Glutamatergic neuron (in vitro differentiated cells): ENCODE measurements at regions not wholly inside any gene's neighbourhood (a gene's known extent, or its start where the extent isn't known, plus 50 kb on each side); places are given as distances from the start of the nearest gene placed in this dataset.

Source experiments
- DNase-seq: peaks from one replicate; pipeline ENCODE4 v3.0.0; 2022
- H3K27ac Mint-ChIP-seq: one replicate; pipeline ENCODE4 v1.8.0; 2020; ENCODE audit warnings: mild to moderate bottlenecking, mixed read lengths, inconsistent platforms; ENCODE audit not compliant: unreplicated experiment
- H3K27me3 Mint-ChIP-seq: one replicate; pipeline ENCODE4 v1.8.0; 2020; ENCODE audit warnings: mild to moderate bottlenecking, moderate library complexity, mixed read lengths, inconsistent platforms; ENCODE audit not compliant: unreplicated experiment
- H3K36me3 Mint-ChIP-seq: one replicate; pipeline ENCODE4 v1.8.0; 2020; ENCODE audit warnings: mild to moderate bottlenecking, mixed read lengths, inconsistent platforms; ENCODE audit not compliant: unreplicated experiment
- H3K4me1 Mint-ChIP-seq: one replicate; pipeline ENCODE4 v1.8.0; 2020; ENCODE audit warnings: mild to moderate bottlenecking, low read depth, mixed read lengths, inconsistent platforms; ENCODE audit not compliant: unreplicated experiment
- H3K4me3 Mint-ChIP-seq: one replicate; pipeline ENCODE4 v1.8.0; 2020; ENCODE audit warnings: mild to moderate bottlenecking, mixed read lengths, inconsistent platforms; ENCODE audit not compliant: unreplicated experiment
- H3K9me3 Mint-ChIP-seq: one replicate; pipeline ENCODE4 v1.8.0; 2020; ENCODE audit warnings: mild to moderate bottlenecking, moderate library complexity, mixed read lengths, inconsistent platforms; ENCODE audit not compliant: unreplicated experiment
- TF ChIP-seq, protein P1 (sequence below): fragments of 200-600 bp; sonication (generic); IDR thresholded peaks from one replicate; pipeline ENCODE4 v1.5.0; 2021; ENCODE audit not compliant: partially characterized antibody, unreplicated experiment

DNA sequence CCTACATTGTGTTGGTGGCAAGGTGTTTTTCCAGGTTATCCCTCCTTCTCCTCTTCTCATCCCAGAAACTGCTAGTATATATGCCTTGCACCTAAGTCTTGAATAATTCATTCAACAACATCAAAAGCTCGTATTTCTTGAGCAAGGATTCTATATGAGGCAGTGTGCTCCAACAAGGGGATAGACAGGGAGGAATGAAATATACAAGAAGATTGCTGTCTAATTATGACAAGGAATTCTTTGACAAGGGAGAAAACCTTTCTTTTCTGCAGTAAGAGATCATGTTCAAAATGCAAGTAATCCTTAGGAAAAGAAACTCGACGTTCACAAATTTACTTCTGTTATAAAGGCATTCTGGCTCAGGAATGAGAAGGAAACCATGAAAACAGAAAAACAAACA lies 788.6 kb downstream of the TDRD15 start:
- H3K27ac Mint-ChIP-seq = no peak overlapping the region
- peaks cover 3% of the 10 kb centered on the region for H3K9me3 Mint-ChIP-seq
- H3K4me1 Mint-ChIP-seq = no peaks in the 10 kb centered on the region
- DNase-seq = no peak
- TF ChIP-seq, protein P1, sequence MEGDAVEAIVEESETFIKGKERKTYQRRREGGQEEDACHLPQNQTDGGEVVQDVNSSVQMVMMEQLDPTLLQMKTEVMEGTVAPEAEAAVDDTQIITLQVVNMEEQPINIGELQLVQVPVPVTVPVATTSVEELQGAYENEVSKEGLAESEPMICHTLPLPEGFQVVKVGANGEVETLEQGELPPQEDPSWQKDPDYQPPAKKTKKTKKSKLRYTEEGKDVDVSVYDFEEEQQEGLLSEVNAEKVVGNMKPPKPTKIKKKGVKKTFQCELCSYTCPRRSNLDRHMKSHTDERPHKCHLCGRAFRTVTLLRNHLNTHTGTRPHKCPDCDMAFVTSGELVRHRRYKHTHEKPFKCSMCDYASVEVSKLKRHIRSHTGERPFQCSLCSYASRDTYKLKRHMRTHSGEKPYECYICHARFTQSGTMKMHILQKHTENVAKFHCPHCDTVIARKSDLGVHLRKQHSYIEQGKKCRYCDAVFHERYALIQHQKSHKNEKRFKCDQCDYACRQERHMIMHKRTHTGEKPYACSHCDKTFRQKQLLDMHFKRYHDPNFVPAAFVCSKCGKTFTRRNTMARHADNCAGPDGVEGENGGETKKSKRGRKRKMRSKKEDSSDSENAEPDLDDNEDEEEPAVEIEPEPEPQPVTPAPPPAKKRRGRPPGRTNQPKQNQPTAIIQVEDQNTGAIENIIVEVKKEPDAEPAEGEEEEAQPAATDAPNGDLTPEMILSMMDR = no peak
- H3K4me3 Mint-ChIP-seq = no peak overlapping the region
- H3K27me3 Mint-ChIP-seq = no peaks in the 10 kb centered on the region
- H3K36me3 Mint-ChIP-seq = no peaks in the 10 kb centered on the region

DNA sequence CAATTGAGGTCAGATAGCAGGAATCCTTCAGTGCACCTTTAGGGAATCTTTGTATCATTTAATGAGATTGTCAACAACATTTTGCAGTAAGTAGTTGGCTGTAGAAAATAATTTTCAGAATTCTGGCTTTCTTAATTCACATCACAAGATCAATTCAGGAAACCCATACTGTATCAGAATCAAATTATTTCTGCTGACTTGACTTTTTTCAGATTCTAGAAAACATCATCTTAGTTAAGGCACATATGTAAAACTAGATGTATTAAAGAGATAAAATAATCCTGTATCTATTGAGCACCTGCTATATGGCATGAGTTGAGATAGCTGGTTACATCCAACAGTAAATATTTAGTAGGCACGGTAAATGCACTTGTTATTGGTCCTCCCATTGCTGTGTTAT lies 791.4 kb downstream of the TDRD15 start:
- TF ChIP-seq, protein P1 = no peak
- H3K4me3 Mint-ChIP-seq = no peak overlapping the region

DNA sequence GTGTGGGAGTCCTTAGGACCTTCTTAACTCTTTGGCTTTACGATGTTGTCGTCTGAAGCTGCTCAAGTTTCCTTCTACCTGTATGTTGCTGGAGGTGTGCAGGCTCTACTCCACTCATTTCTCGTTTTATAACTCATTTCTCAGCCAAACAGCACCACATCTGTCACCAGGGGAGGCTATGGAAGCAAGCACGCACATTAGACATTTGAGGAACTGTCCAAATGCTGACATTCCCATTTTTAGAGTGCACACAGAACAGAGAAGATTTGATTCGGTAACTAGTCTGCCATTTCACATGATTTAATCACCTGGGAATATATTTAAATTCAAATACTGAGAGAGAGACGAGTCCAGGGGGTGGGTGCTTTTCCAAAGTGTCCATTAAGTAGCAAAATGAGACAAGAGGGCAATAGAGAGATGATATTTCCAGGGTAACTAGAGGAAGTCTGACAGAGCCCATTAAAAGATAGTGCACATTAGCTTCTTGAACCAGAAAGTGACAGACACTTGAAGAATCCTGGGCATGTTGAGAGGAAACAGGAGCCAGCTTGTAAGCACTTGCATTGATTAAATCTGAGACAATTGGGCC lies 793.3 kb downstream of the TDRD15 start:
- H3K9me3 Mint-ChIP-seq = no peaks in the 10 kb centered on the region
- H3K27ac Mint-ChIP-seq = no peak overlapping the region
- H3K4me1 Mint-ChIP-seq = peaks cover 5% of the 10 kb centered on the region
- H3K4me3 Mint-ChIP-seq = no peak overlapping the region
- no peaks in the 10 kb centered on the region for H3K27me3 Mint-ChIP-seq
- no peak for DNase-seq
- TF ChIP-seq, protein P1 = no peak
- no peaks in the 10 kb centered on the region for H3K36me3 Mint-ChIP-seq

More for the DNA sequence above, 791.4 kb downstream of the TDRD15 start:
- DNase-seq = no peak
- H3K27ac Mint-ChIP-seq = no peak overlapping the region
- H3K36me3 Mint-ChIP-seq = no peaks in the 10 kb centered on the region
- H3K27me3 Mint-ChIP-seq = no peaks in the 10 kb centered on the region
- peaks cover 5% of the 10 kb centered on the region for H3K4me1 Mint-ChIP-seq
- H3K9me3 Mint-ChIP-seq = peaks cover 3% of the 10 kb centered on the region

DNA sequence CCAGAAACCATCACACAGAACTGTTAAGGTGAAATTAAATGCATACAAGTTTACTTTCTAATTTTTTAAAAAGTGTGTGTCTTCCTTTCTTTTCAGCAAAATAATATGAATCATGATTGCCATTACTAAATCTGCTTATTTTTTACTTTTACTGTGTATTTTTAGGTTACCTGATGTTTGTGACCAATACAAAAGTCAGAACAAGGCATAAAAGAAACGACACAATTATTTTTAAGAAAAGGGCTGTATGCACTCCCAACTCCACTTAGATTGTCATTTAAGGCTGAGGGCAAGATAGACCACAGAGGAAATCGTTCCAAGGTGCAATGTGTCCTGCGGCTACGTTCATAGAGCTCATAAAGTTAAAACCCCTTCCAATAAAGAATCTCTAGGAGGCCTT lies 797.0 kb downstream of the TDRD15 start:
- DNase-seq = no peak
- Mint-ChIP-seq H3K4me3 (no peak overlapping the region), H3K27ac (no peak overlapping the region), H3K27me3 (no peaks in the 10 kb centered on the region), H3K36me3 (peaks cover 10% of the 10 kb centered on the region), H3K9me3 (no peaks in the 10 kb centered on the region), H3K4me1 (peaks cover 5% of the 10 kb centered on the region)
- TF ChIP-seq, protein P1 = no peak

DNA sequence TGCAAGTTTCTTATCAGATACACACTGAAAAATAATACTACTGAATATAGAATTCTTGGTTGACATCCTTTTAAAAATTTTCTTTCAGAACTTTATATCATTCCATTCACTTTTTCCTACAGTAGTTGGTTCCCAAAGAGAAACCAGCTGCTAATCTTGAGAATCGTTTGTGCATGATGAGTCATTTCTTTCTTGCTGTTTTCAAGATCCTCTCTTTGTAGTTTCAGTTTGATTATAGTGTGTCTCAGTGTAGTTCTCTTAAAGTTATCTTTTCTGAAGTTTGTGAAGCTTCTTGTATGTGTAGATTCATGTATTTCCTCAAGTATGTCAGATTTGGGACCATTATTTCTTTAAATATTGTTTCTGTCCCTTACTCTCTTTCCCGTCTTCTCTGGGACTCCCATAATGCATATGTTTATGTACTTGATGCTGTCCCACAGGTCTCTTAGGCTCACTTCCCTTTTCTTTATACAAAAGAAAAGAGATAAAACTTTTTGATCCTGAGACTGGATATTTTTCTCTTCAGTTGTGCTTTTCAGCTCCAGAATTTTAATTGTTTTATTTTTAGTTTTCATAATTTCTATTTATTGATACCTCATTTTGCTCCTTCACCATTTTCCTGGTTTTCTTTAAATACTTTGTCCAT lies 801.0 kb downstream of the TDRD15 start:
- H3K27me3 Mint-ChIP-seq = no peaks in the 10 kb centered on the region
- no peak for DNase-seq
- H3K36me3 Mint-ChIP-seq = peaks cover 10% of the 10 kb centered on the region
- TF ChIP-seq, protein P1 = no peak
- H3K9me3 Mint-ChIP-seq = no peaks in the 10 kb centered on the region
- H3K4me1 Mint-ChIP-seq = no peaks in the 10 kb centered on the region
- H3K27ac Mint-ChIP-seq = no peak overlapping the region
- H3K4me3 Mint-ChIP-seq = no peak overlapping the region
